CD14-positive monocyte (primary cell): ENCODE measurements at regions not wholly inside any gene's neighbourhood (a gene's known extent, or its start where the extent isn't known, plus 50 kb on each side); places are given as distances from the start of the nearest gene placed in this dataset.

Experiments used
- DNase-seq, 3 donors: peaks; one replicate each; pipeline ENCODE4 v3.0.0-alpha.2; 2011 to 2022
- H2AFZ ChIP-seq: 2 replicates; pipeline ENCODE4 v1.6.0; 2012; ENCODE audit warnings: mild to moderate bottlenecking, low read depth, low read length, inconsistent platforms; ENCODE audit not compliant: insufficient read depth, poor library complexity, severe bottlenecking
- H3K27ac ChIP-seq, 2 donors: 1 replicate in 1 of 2; 2 replicates in 1 of 2; pipeline ENCODE4 v1.5.1; 2012 to 2013; ENCODE audit warnings: low read length in 2 of 2, control low read depth in 1 of 2, inconsistent platforms in 1 of 2, low read depth in 1 of 2, mild to moderate bottlenecking in 1 of 2
- H3K27me3 ChIP-seq, 2 donors: one replicate each; pipeline versions ENCODE4 v1.6.0 to v1.6.1; 2011 to 2013; ENCODE audit warnings: low read length in 2 of 2; ENCODE audit not compliant: control insufficient read depth in 2 of 2, insufficient read depth in 2 of 2
- H3K36me3 ChIP-seq, 2 donors: replicated peaks in 1 of 2; 1 replicate in 1 of 2; 2 replicates in 1 of 2; pipeline versions ENCODE4 v1.5.1 to v1.6.1; 2012 to 2013; ENCODE audit warnings: low read length in 2 of 2, control low read depth in 1 of 2, inconsistent platforms in 1 of 2, mild to moderate bottlenecking in 1 of 2; ENCODE audit not compliant: insufficient read depth in 2 of 2, control insufficient read depth in 1 of 2
- H3K4me1 ChIP-seq, 2 donors: 1 replicate in 1 of 2; 2 replicates in 1 of 2; pipeline versions ENCODE4 v1.5.1 to v1.6.1; 2012 to 2013; ENCODE audit warnings: low read length in 2 of 2, control low read depth in 1 of 2, inconsistent platforms in 1 of 2, mild to moderate bottlenecking in 1 of 2, moderate library complexity in 1 of 2; ENCODE audit not compliant: insufficient read depth in 2 of 2, control insufficient read depth in 1 of 2
- H3K4me2 ChIP-seq: replicated peaks from 2 replicates; pipeline ENCODE3; 2012; ENCODE audit warnings: low read length, moderate library complexity, mild to moderate bottlenecking; ENCODE audit not compliant: poor library complexity, severe bottlenecking; ENCODE audit errors: extremely low read depth
- H3K4me3 ChIP-seq, 3 experiments: fragments of 200-600 bp in 1 of 3; sonication (generic) in 1 of 3; replicated peaks in 1 of 3; 1 replicate in 2 of 3; 2 replicates in 1 of 3; pipeline ENCODE4 v1.5.1; 2011 to 2013; ENCODE audit warnings: low read length in 3 of 3, mild to moderate bottlenecking in 3 of 3, control low read depth in 2 of 3, low read depth in 2 of 3, inconsistent platforms in 1 of 3, moderate library complexity in 1 of 3
- H3K79me2 ChIP-seq: 2 replicates; pipeline ENCODE4 v1.6.0; 2012; ENCODE audit warnings: mild to moderate bottlenecking, control low read depth, inconsistent platforms, low read length, moderate library complexity; ENCODE audit not compliant: insufficient read depth
- H3K9ac ChIP-seq: 2 replicates; pipeline ENCODE4 v1.6.0; 2017; ENCODE audit warnings: low read length, mild to moderate bottlenecking; ENCODE audit not compliant: insufficient read depth, poor library complexity, severe bottlenecking
- H3K9me3 ChIP-seq, 2 donors: replicated peaks in 1 of 2; 1 replicate in 1 of 2; 2 replicates in 1 of 2; pipeline versions ENCODE4 v1.5.1 to v1.6.1; 2012 to 2013; ENCODE audit warnings: low read length in 2 of 2, control low read depth in 1 of 2; ENCODE audit not compliant: control insufficient read depth in 1 of 2, insufficient read depth in 1 of 2
- H4K20me1 ChIP-seq: 2 replicates; pipeline ENCODE4 v1.6.0; 2012; ENCODE audit warnings: mild to moderate bottlenecking, low read length, control low read depth, moderate library complexity; ENCODE audit not compliant: insufficient read depth
- H3K27ac Mint-ChIP-seq, 7 donors: one replicate each; pipeline ENCODE4 v1.8.0; 2020; ENCODE audit warnings: mild to moderate bottlenecking in 7 of 7, mixed read lengths in 7 of 7, moderate library complexity in 6 of 7, inconsistent platforms in 2 of 7
- H3K27me3 Mint-ChIP-seq, 3 donors: one replicate each; pipeline ENCODE4 v1.8.0; 2021 to 2022; ENCODE audit warnings: low read depth in 3 of 3, mild to moderate bottlenecking in 3 of 3, mixed read lengths in 3 of 3, moderate library complexity in 3 of 3, inconsistent platforms in 1 of 3
- H3K36me3 Mint-ChIP-seq, 2 donors: one replicate each; pipeline ENCODE4 v1.8.0; 2020; ENCODE audit warnings: mixed read lengths in 2 of 2, inconsistent platforms in 1 of 2, mild to moderate bottlenecking in 1 of 2
- H3K4me1 Mint-ChIP-seq: one replicate; pipeline ENCODE4 v1.8.0; 2020; ENCODE audit warnings: mild to moderate bottlenecking, mixed read lengths
- H3K4me3 Mint-ChIP-seq, 2 donors: one replicate each; pipeline ENCODE4 v1.8.0; 2020; ENCODE audit warnings: mild to moderate bottlenecking in 2 of 2, mixed read lengths in 2 of 2, moderate library complexity in 1 of 2
- H3K9me3 Mint-ChIP-seq, 7 donors: one replicate each; pipeline ENCODE4 v1.8.0; 2020 to 2022; ENCODE audit warnings: mixed read lengths in 7 of 7, mild to moderate bottlenecking in 6 of 7, moderate library complexity in 6 of 7, inconsistent platforms in 2 of 7
- WGBS: methylation state at CpG from one replicate; pipeline ENCODE4 v1.1.5; 2013; ENCODE audit warnings: missing lambda C conversion rate; ENCODE audit not compliant: insufficient coverage; 5-methylcytosine and 5-hydroxymethylcytosine counted together
- intact Hi-C, 2 donors: fragments of 100-400 bp; cut with micrococcal nuclease; formaldehyde crosslinking; loops; one replicate each; pipeline versions ENCODE4 v1.15.0 to v1.15.1; 2023
- TF ChIP-seq, protein P1 (sequence below): fragments of 200-600 bp; IDR thresholded peaks from one replicate; pipeline ENCODE4 v1.8.0; 2022; ENCODE audit warnings: antibody characterized with exemption, mild to moderate bottlenecking

DNA sequence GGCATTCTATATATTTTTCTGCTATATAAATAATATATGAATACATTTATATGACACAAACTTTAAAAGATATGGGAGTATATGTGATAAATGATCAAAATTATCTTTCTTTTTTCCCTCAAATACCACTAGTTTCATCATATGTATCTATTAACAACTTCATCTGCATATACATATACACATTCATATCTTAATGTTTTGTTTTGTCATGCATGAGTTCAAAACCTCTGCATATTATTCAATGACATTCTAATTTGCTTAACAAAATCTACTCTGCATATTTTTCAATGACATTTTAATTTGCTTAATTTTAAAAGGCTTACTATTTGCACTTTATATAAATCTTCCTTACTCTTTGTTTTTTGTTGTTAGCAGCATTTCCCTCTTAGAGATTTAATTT is 276.2 kb downstream of the PIK3C3 start:
- Histone ChIP-seq H3K27me3 (no peaks in the 10 kb centered on the region), H3K27ac (no peak overlapping the region), H4K20me1 (no peaks in the 10 kb centered on the region), H3K4me2 (no peak overlapping the region), H2AFZ (no peak overlapping the region), H3K4me3 (no peak overlapping the region), H3K4me1 (no peaks in the 10 kb centered on the region), H3K36me3 (no peaks in the 10 kb centered on the region), H3K9ac (no peak overlapping the region), H3K79me2 (no peaks in the 10 kb centered on the region), H3K9me3 (no peaks in the 10 kb centered on the region)
- intact Hi-C loops, result no loop called here
- TF ChIP-seq, protein P1, sequence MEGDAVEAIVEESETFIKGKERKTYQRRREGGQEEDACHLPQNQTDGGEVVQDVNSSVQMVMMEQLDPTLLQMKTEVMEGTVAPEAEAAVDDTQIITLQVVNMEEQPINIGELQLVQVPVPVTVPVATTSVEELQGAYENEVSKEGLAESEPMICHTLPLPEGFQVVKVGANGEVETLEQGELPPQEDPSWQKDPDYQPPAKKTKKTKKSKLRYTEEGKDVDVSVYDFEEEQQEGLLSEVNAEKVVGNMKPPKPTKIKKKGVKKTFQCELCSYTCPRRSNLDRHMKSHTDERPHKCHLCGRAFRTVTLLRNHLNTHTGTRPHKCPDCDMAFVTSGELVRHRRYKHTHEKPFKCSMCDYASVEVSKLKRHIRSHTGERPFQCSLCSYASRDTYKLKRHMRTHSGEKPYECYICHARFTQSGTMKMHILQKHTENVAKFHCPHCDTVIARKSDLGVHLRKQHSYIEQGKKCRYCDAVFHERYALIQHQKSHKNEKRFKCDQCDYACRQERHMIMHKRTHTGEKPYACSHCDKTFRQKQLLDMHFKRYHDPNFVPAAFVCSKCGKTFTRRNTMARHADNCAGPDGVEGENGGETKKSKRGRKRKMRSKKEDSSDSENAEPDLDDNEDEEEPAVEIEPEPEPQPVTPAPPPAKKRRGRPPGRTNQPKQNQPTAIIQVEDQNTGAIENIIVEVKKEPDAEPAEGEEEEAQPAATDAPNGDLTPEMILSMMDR, result no peak
- H3K36me3 Mint-ChIP-seq, result no peaks in the 10 kb centered on the region
- H3K4me3 Mint-ChIP-seq, result no peak overlapping the region
- H3K27me3 Mint-ChIP-seq, result peaks cover 0 to 2% (median 0%) of the 10 kb centered on the region in 3 donors
- DNase-seq, result no peak
- H3K9me3 Mint-ChIP-seq, result peaks cover 0 to 3% (median 0%) of the 10 kb centered on the region in 7 donors
- H3K4me1 Mint-ChIP-seq, result no peaks in the 10 kb centered on the region
- no peak overlapping the region for H3K27ac Mint-ChIP-seq

DNA sequence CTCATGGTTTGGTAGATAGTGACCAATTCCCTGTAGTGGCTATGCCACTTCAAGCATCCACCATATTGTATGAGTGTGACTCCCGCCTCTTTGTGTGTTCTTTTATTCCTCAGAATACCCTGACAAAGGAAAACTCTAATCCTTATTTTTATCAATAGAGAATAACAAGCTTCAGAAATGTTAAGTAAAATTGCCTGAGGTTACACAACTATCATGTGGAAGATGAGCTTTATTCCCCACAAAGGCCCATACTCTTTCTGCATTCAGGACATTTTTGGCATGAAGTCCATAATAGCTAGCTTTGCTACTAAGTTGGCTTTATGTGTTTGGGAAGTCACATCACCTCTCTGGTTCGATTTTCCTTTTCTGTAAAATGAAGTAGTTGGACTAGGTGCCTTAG is 276.8 kb downstream of the PIK3C3 start:
- Mint-ChIP-seq H3K27me3 (peaks cover 0 to 2% (median 0%) of the 10 kb centered on the region in 3 donors), H3K4me1 (no peaks in the 10 kb centered on the region), H3K36me3 (no peaks in the 10 kb centered on the region), H3K4me3 (no peak overlapping the region), H3K27ac (no peak overlapping the region), H3K9me3 (peaks cover 0 to 3% (median 0%) of the 10 kb centered on the region in 7 donors)
- 100% methylated on average over 1 of the region's 2 CpGs for WGBS
- H3K4me3 ChIP-seq, result no peak overlapping the region
- no peak overlapping the region for H2AFZ ChIP-seq
- H3K9ac ChIP-seq, result no peak overlapping the region
- no peaks in the 10 kb centered on the region for H3K4me1 ChIP-seq
- no peaks in the 10 kb centered on the region for H3K36me3 ChIP-seq
- TF ChIP-seq, protein P1, result no peak
- H3K4me2 ChIP-seq, result no peak overlapping the region
- H3K27ac ChIP-seq, result no peak overlapping the region
- H3K79me2 ChIP-seq, result no peaks in the 10 kb centered on the region
- no peaks in the 10 kb centered on the region for H3K9me3 ChIP-seq
- H4K20me1 ChIP-seq, result no peaks in the 10 kb centered on the region
- intact Hi-C loops, result no loop called here
- H3K27me3 ChIP-seq, result no peaks in the 10 kb centered on the region
- DNase-seq, result no peak
